ENCODE measurements at regions not wholly inside any gene's neighbourhood (a gene's known extent, or its start where the extent isn't known, plus 50 kb on each side); places are given as distances from the start of the nearest gene placed in this dataset.

GRCh38 chrX:69565247-69565815 lies 50.6 kb upstream of the EDA start:
- TF ChIP-seq CTCF (IDR thresholded peaks at IDR 0.05; ENCODE audit: insufficient read depth, low read length, severe bottlenecking) = no peak
- no peaks in the 10 kb centered on the region for H3K36me3 ChIP-seq (ENCODE audit: control insufficient read depth, insufficient read depth, low read length)
- H3K4me3 ChIP-seq (ENCODE audit: low read depth, low read length) = no peak overlapping the region
- H3K27me3 ChIP-seq (ENCODE audit: control insufficient read depth, insufficient read depth, low read length) = no peaks in the 10 kb centered on the region
- DNase-seq (ENCODE audit: low read depth) = peak; percentile 49
- FAIRE-seq = no peak
